ENCODE measurements at regions not wholly inside any gene's neighbourhood (a gene's known extent, or its start where the extent isn't known, plus 50 kb on each side); places are given as distances from the start of the nearest gene placed in this dataset.

GRCh38 chr1:81387446-81387845, 413.3 kb upstream of the ADGRL2 start:
- no peak for TF ChIP-seq CTCF (IDR thresholded peaks at IDR 0.05)
- TF ChIP-seq POLR2A (IDR thresholded peaks at IDR 0.05): no peak
